Activated CD4-positive, alpha-beta T cell treated with anti-CD3 and anti-CD28 coated beads, Interleukin-2, amount 50 U/mL, for 1 hour (primary cell): ENCODE measurements at regions not wholly inside any gene's neighbourhood (a gene's known extent, or its start where the extent isn't known, plus 50 kb on each side); places are given as distances from the start of the nearest gene placed in this dataset.
"Not testable (repeated sequence)": the region's sequence is repeated elsewhere in the genome, so short reads cannot be mapped to it uniquely, and the experiment has no call there.

Source experiments
- DNase-seq: peaks from one replicate; pipeline ENCODE4 v3.0.0-alpha.2; 2020

GRCh38 chrX:69431420-69431819 is 72.7 kb upstream of the NALF2 start:
- no peak for DNase-seq

GRCh38 chrX:69430785-69431184 is 73.3 kb upstream of the NALF2 start:
- no peak for DNase-seq

GRCh38 chrX:69429339-69430015 is 74.6 kb upstream of the NALF2 start:
- DNase-seq, result no peak

GRCh38 chrX:69428216-69428615 is 75.9 kb upstream of the NALF2 start:
- no peak for DNase-seq

GRCh38 chrX:69424910-69425309 is 79.2 kb upstream of the NALF2 start:
- no peak for DNase-seq

- no peak for DNase-seq
Measured at GRCh38 chrX:69424161-69424560, 80.0 kb upstream of the NALF2 start.

- DNase-seq, result not testable (repeated sequence)
Measured at GRCh38 chrX:69422208-69422607, 81.9 kb upstream of the NALF2 start.

- DNase-seq, result no peak
Measured at GRCh38 chrX:69415698-69416097, 88.4 kb upstream of the NALF2 start.

GRCh38 chrX:69412661-69413060 is 91.5 kb upstream of the NALF2 start:
- DNase-seq, result no peak

- no peak for DNase-seq
Measured at GRCh38 chrX:69398881-69399280, 105.2 kb upstream of the NALF2 start.

- no peak for DNase-seq
Measured at GRCh38 chrX:69396916-69397315, 107.2 kb upstream of the NALF2 start.

GRCh38 chrX:69395306-69395705 is 108.8 kb upstream of the NALF2 start:
- no peak for DNase-seq

GRCh38 chrX:69389101-69389501 is 115.0 kb upstream of the NALF2 start:
- DNase-seq, result no peak

- DNase-seq, result no peak
Measured at GRCh38 chrX:69388526-69388925, 115.6 kb upstream of the NALF2 start.

- DNase-seq, result peak; percentile 26
Measured at GRCh38 chrX:69387567-69388487, 116.3 kb upstream of the NALF2 start.

GRCh38 chrX:69386681-69387080 is 117.4 kb upstream of the NALF2 start:
- DNase-seq, result no peak

- no peak for DNase-seq
Measured at GRCh38 chrX:69379412-69379811, 124.7 kb upstream of the NALF2 start.

- no peak for DNase-seq
Measured at GRCh38 chrX:69374569-69374968, 129.6 kb upstream of the NALF2 start.

- DNase-seq, result no peak
Measured at GRCh38 chrX:69372435-69372834, 131.7 kb upstream of the NALF2 start.

- DNase-seq, result no peak
Measured at GRCh38 chrX:69371159-69371558, 133.0 kb upstream of the NALF2 start.

GRCh38 chrX:69369999-69370398 is 134.1 kb upstream of the NALF2 start:
- DNase-seq, result no peak

GRCh38 chrX:69366183-69366582 is 137.9 kb upstream of the NALF2 start:
- DNase-seq, result no peak

- no peak for DNase-seq
Measured at GRCh38 chrX:69365755-69366154, 138.4 kb upstream of the NALF2 start.

GRCh38 chrX:69365349-69365748 is 138.8 kb upstream of the NALF2 start:
- no peak for DNase-seq
